ENCODE measurements at regions not wholly inside any gene's neighbourhood (a gene's known extent, or its start where the extent isn't known, plus 50 kb on each side); places are given as distances from the start of the nearest gene placed in this dataset.

GRCh38 chr11:100560606-100561005 lies 126.5 kb upstream of the ARHGAP42 start:
- TF ChIP-seq FOXP2 (optimal IDR thresholded peaks at IDR 0.05; ENCODE audit: borderline replicate concordance, extremely low read depth, extremely low read length, insufficient read depth) (no peak), SIN3A (IDR thresholded peaks at IDR 0.05; ENCODE audit: borderline replicate concordance, insufficient read depth, low read length) (no peak), POLR2AphosphoS5 (IDR thresholded peaks at IDR 0.05; ENCODE audit: low read depth, low read length) (no peak), TAF1 (IDR thresholded peaks at IDR 0.05; ENCODE audit: borderline replicate concordance, insufficient read depth, low read length) (no peak)
- TF ChIP-seq, protein P1, sequence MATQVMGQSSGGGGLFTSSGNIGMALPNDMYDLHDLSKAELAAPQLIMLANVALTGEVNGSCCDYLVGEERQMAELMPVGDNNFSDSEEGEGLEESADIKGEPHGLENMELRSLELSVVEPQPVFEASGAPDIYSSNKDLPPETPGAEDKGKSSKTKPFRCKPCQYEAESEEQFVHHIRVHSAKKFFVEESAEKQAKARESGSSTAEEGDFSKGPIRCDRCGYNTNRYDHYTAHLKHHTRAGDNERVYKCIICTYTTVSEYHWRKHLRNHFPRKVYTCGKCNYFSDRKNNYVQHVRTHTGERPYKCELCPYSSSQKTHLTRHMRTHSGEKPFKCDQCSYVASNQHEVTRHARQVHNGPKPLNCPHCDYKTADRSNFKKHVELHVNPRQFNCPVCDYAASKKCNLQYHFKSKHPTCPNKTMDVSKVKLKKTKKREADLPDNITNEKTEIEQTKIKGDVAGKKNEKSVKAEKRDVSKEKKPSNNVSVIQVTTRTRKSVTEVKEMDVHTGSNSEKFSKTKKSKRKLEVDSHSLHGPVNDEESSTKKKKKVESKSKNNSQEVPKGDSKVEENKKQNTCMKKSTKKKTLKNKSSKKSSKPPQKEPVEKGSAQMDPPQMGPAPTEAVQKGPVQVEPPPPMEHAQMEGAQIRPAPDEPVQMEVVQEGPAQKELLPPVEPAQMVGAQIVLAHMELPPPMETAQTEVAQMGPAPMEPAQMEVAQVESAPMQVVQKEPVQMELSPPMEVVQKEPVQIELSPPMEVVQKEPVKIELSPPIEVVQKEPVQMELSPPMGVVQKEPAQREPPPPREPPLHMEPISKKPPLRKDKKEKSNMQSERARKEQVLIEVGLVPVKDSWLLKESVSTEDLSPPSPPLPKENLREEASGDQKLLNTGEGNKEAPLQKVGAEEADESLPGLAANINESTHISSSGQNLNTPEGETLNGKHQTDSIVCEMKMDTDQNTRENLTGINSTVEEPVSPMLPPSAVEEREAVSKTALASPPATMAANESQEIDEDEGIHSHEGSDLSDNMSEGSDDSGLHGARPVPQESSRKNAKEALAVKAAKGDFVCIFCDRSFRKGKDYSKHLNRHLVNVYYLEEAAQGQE (IDR thresholded peaks at IDR 0.05; ENCODE audit: insufficient read depth in 1 of 2, low read depth in 2 of 2, low read length in 2 of 2), result no peak

GRCh38 chr11:100561323-100561722 lies 125.8 kb upstream of the ARHGAP42 start:
- no peak for TF ChIP-seq TAF1 (IDR thresholded peaks at IDR 0.05; ENCODE audit: borderline replicate concordance, insufficient read depth, low read length)
- no peak for TF ChIP-seq POLR2AphosphoS5 (IDR thresholded peaks at IDR 0.05; ENCODE audit: low read depth, low read length)
- no peak for TF ChIP-seq SIN3A (IDR thresholded peaks at IDR 0.05; ENCODE audit: borderline replicate concordance, insufficient read depth, low read length)
- TF ChIP-seq, protein P1 (IDR thresholded peaks at IDR 0.05; ENCODE audit: insufficient read depth in 1 of 2, low read depth in 2 of 2, low read length in 2 of 2), result no peak
- no peak for TF ChIP-seq FOXP2 (optimal IDR thresholded peaks at IDR 0.05; ENCODE audit: borderline replicate concordance, extremely low read depth, extremely low read length, insufficient read depth)

GRCh38 chr11:100562128-100562527 lies 125.0 kb upstream of the ARHGAP42 start:
- TF ChIP-seq POLR2AphosphoS5 (IDR thresholded peaks at IDR 0.05; ENCODE audit: low read depth, low read length), result no peak
- TF ChIP-seq, protein P1 (IDR thresholded peaks at IDR 0.05; ENCODE audit: insufficient read depth in 1 of 2, low read depth in 2 of 2, low read length in 2 of 2), result no peak
- no peak for TF ChIP-seq TAF1 (IDR thresholded peaks at IDR 0.05; ENCODE audit: borderline replicate concordance, insufficient read depth, low read length)
- no peak for TF ChIP-seq FOXP2 (optimal IDR thresholded peaks at IDR 0.05; ENCODE audit: borderline replicate concordance, extremely low read depth, extremely low read length, insufficient read depth)
- no peak for TF ChIP-seq SIN3A (IDR thresholded peaks at IDR 0.05; ENCODE audit: borderline replicate concordance, insufficient read depth, low read length)

DNA sequence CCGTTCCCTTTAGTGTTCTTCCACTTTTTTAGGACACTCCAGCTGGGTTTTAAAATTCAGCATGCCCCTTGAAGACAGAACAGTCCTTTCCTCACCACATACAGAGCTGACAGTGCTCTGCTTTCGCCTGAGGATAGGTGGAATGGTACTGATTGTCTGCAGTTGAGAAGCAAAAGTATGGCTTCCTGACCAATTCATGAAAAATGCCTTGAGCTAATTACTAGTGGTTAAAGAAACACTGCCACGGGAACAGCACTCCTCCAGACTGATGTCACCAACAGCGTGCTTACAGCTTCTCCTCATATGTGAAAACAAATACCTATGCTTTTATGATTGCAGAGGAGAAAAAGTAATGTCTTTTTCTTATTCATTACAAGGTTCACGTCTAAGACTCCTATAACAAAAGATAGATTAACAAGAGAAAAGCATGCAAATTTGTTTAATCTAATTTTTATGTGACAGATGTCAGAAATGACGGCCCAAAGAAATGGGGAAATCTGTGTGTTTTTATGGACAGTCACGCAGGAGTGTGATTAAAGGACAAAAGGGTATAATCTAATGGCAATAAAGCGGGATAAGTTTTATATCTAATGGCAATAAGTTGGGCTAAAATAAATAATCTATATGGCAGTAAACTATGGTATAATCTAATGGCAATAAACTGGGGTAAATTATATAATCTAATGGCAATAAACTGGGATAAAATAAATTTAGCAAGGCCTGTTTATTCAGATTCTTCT lies 123.4 kb upstream of the ARHGAP42 start:
- TF ChIP-seq POLR2AphosphoS5 (IDR thresholded peaks at IDR 0.05; ENCODE audit: low read depth, low read length) (no peak), SIN3A (IDR thresholded peaks at IDR 0.05; ENCODE audit: borderline replicate concordance, insufficient read depth, low read length) (no peak), TAF1 (IDR thresholded peaks at IDR 0.05; ENCODE audit: borderline replicate concordance, insufficient read depth, low read length) (no peak), FOXP2 (optimal IDR thresholded peaks at IDR 0.05; ENCODE audit: borderline replicate concordance, extremely low read depth, extremely low read length, insufficient read depth) (no peak)
- TF ChIP-seq, protein P1 (IDR thresholded peaks at IDR 0.05; ENCODE audit: insufficient read depth in 1 of 2, low read depth in 2 of 2, low read length in 2 of 2), result no peak

Data from PFSK-1 (cell line).